ENCODE measurements at regions not wholly inside any gene's neighbourhood (a gene's known extent, or its start where the extent isn't known, plus 50 kb on each side); places are given as distances from the start of the nearest gene placed in this dataset.

DNA sequence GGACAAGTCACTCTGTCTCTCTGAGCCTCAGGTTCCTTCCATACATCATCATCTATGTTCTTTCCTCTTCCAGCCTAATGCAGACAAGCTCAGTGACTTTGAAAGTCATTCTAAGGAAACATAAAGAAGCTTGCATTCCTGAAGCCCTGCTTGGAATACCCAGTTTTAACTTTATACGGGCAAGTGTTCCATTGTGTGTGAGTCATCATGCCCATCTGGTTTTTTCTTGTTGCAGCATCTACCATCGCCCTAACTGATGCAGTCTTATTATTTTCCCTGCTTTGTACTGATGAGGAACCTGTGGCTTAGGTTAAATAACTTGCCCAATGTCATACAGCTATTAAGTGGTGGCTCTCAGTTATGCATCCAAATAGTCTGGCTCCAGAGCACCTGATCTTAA is 177.9 kb upstream of the RAI2 start:
- H3K4me1 ChIP-seq: no peaks in the 10 kb centered on the region
- DNase-seq: no peak
- H3K27me3 ChIP-seq: no peaks in the 10 kb centered on the region
- no peak overlapping the region for H3K27ac ChIP-seq
- no peak for TF ChIP-seq POLR2A (IDR thresholded peaks at IDR 0.05)
- TF ChIP-seq, protein P1, sequence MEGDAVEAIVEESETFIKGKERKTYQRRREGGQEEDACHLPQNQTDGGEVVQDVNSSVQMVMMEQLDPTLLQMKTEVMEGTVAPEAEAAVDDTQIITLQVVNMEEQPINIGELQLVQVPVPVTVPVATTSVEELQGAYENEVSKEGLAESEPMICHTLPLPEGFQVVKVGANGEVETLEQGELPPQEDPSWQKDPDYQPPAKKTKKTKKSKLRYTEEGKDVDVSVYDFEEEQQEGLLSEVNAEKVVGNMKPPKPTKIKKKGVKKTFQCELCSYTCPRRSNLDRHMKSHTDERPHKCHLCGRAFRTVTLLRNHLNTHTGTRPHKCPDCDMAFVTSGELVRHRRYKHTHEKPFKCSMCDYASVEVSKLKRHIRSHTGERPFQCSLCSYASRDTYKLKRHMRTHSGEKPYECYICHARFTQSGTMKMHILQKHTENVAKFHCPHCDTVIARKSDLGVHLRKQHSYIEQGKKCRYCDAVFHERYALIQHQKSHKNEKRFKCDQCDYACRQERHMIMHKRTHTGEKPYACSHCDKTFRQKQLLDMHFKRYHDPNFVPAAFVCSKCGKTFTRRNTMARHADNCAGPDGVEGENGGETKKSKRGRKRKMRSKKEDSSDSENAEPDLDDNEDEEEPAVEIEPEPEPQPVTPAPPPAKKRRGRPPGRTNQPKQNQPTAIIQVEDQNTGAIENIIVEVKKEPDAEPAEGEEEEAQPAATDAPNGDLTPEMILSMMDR (IDR thresholded peaks at IDR 0.05): no peak
- H3K4me3 ChIP-seq: no peak overlapping the region
- H3K9me3 ChIP-seq: no peaks in the 10 kb centered on the region
- no peaks in the 10 kb centered on the region for H3K36me3 ChIP-seq

DNA sequence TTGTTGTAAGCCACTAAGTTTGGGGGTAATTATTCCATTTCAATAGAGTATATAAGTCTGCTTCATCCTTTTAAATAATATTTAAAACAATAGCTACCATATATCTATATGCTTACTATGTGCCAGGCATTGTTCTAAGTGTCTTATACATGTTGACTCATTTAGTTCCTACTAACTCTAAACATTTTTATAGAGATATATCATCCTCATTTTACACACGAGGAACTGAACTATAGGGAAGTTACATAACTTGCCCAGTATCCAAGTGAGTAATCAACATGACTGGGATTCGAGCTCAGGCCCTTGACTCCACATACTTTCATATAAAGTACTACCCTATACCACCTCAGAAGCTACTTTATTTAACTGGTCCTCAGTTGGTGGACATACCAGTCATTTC is 175.3 kb upstream of the RAI2 start:
- TF ChIP-seq POLR2A (IDR thresholded peaks at IDR 0.05): no peak
- TF ChIP-seq, protein P1 (IDR thresholded peaks at IDR 0.05): no peak
- Histone ChIP-seq H3K4me1 (no peaks in the 10 kb centered on the region), H3K36me3 (no peaks in the 10 kb centered on the region), H3K27ac (no peak overlapping the region), H3K27me3 (no peaks in the 10 kb centered on the region), H3K9me3 (no peaks in the 10 kb centered on the region), H3K4me3 (no peak overlapping the region)
- DNase-seq: no peak

DNA sequence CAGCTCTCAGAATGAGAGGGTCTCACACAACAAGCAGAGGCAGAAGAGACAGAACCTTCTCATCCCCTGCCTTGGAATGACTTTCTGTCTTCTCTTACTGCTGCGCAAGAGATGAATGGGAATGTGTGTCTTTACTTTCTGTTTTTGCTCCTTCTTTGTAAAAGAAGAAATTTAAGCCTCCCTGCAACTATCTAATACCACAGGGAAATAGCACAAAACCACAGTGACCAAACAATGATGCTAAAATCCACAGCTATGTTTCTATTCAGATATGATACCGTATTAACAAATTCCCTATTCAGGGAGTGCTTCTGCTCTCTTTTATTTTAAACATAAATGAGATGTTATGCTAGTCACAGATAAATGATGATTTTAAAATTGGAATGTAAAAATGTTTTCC is 173.8 kb upstream of the RAI2 start:
- no peaks in the 10 kb centered on the region for H3K27me3 ChIP-seq
- no peaks in the 10 kb centered on the region for H3K9me3 ChIP-seq
- no peaks in the 10 kb centered on the region for H3K36me3 ChIP-seq
- TF ChIP-seq, protein P1 (IDR thresholded peaks at IDR 0.05): no peak
- no peak for TF ChIP-seq POLR2A (IDR thresholded peaks at IDR 0.05)
- H3K4me1 ChIP-seq: no peaks in the 10 kb centered on the region
- no peak overlapping the region for H3K27ac ChIP-seq
- DNase-seq: no peak
- no peak overlapping the region for H3K4me3 ChIP-seq

DNA sequence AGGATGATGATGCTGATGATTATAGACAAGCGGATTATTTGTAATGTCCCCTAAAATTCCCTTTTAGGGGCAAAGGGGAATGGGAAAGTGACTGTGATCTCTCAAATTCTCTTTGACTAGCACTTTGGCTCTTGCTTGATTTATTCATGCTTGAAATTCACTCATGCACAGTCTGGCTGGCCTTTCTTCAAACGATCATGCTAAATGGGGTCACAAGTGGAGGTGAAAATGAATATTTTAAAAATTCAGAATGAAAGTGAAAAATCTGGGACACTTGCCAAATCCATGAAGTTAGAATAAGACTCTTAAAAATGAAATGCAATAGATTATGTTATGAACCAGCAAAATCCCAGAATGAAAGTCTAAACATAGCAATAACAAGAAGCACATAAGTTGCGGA is 173.4 kb upstream of the RAI2 start:
- TF ChIP-seq POLR2A (IDR thresholded peaks at IDR 0.05): no peak
- TF ChIP-seq, protein P1 (IDR thresholded peaks at IDR 0.05): no peak
- no peak overlapping the region for H3K4me3 ChIP-seq
- no peaks in the 10 kb centered on the region for H3K36me3 ChIP-seq
- no peaks in the 10 kb centered on the region for H3K9me3 ChIP-seq
- no peaks in the 10 kb centered on the region for H3K27me3 ChIP-seq
- H3K4me1 ChIP-seq: no peaks in the 10 kb centered on the region
- no peak for DNase-seq
- no peak overlapping the region for H3K27ac ChIP-seq

DNA sequence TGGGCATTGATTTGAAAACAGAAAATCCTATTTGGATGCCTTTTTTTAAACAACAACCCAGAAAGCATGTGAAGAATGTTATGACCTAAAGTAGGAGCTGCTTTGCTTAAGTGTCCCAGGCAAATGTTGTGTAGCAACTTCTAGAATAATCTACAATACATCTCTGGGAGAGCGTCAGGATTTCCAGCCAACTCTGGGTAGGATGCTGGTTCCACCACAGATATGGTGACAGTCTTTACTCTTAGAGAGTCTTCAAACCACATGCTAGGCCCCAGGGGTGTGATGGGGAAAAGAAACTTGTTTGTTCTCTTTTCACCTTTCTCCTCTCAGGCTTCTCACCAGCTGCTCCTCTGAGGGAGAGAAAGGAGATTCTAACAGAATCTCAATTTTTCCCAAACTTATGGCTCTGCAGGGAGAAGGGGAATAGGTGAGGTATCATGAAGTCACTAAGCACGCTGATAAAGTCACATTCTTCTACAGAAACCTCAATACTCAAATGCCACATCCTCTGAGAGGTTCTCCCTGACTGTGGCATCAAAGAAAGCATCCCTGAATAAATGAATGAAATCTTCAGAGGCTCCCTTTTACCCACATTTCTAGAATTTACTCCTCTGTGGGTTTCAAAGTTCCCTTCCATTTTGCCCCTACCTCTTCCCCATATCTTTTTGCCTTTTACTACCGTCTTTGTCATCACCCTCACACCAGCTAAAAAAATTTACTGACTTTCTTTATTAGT is 171.6 kb upstream of the RAI2 start:
- Histone ChIP-seq H3K36me3 (no peaks in the 10 kb centered on the region), H3K27me3 (no peaks in the 10 kb centered on the region), H3K27ac (no peak overlapping the region), H3K9me3 (no peaks in the 10 kb centered on the region), H3K4me1 (no peaks in the 10 kb centered on the region), H3K4me3 (no peak overlapping the region)
- no peak for TF ChIP-seq POLR2A (IDR thresholded peaks at IDR 0.05)
- TF ChIP-seq, protein P1 (IDR thresholded peaks at IDR 0.05): no peak
- DNase-seq: no peak
